CD4-positive, alpha-beta T cell treated with Interleukin-2 at 100 ng/mL for 4 hours (primary cell): ENCODE measurements at regions not wholly inside any gene's neighbourhood (a gene's known extent, or its start where the extent isn't known, plus 50 kb on each side); places are given as distances from the start of the nearest gene placed in this dataset.

ENCODE experiments used
- DNase-seq: peaks from one replicate; pipeline ENCODE4 v3.0.0-alpha.2; 2020; ENCODE audit warnings: low spot score

DNA sequence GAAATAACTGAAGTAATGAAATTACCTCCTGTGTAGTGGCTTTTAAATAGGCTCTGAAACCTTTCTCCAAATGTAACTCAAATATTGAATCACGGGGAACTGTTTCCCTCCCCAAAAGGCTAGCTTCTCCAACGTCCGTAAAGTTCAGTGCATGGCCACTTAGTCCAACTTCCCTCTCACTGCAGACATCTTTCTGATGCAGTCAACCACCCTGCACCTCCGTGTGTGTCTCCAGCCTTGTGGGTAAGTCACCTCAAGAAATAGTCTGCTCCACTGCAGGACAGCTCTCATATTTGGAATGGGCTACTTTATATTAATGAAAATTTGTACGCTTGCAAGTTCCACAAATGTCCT, 152.5 kb upstream of the CYRIA start:
- no peak for DNase-seq

DNA sequence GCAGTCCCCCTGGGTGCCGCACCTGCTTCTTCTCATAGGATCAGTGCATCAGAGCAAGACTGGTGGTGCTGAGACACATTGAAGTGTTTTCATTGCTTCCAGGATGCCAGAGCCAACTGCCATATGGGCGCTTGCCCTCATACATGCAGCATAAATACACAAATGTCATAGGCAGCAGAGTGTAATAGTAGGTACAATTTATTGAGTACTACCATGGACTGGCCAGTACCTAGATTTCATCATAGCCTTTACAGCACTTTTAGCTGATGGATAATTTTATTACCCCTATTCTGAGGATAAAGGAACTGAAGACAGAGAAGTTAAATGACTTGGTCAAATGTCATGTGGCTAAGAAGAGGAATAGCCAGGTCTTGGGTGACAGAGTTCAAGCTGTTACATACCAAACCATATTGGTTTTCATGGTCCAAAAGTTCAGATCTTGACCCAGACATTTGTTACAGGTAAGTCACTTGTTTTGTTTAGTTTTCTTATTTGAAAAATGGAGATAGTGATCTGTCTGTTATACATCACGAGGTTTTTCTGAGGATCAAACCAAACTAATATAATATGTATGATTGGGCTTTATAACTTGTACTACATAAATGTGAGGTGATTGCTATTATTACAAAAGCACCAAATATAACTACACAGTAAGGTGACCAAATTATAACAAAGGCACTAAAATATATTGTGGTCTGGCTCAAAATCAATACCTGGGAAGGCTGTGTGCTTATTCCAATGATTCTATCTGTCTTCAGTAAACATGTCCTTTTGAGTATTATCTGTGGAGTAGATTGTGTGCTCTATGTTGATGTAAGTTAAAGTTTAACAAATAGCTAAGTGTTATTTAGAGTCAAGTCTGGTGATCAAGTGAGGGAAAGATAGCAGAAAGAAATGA, 151.9 kb upstream of the CYRIA start:
- DNase-seq: no peak

DNA sequence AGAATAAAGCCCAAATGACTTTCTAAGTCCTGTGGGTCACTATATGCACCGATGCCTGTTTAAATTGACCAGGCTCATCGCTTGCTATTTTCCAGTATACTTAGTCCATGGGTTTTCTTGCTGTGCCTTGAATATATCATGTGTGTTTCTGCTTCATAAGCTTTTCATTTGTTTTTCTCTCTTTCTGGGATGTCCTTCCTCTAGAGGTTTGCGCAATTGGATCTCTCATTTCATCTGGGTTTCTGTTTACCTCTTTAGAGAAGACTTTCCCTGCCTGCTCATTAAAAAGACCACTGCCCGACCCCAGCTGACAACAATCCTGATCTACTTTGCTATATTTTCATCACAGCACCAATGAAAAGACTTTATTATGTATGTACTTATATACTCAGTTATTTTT, 150.9 kb upstream of the CYRIA start:
- no peak for DNase-seq

DNA sequence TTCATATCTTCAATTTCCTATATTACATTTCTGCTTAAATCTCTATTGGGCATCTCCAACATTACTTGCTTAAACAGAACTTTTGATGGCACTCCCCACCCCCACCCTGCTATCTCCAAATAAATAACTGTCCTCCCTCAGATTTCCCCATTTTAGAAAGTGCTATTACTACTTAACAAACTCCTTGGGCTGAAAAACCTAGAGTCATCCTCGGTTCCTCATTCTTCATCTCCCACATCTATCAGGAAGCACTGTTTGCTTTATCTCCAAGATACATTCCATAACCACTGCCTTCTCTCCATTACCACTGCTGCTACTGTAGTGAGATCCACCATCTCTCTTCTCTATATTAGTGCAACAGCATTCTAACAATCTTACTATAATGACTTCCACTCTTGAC, 150.4 kb upstream of the CYRIA start:
- no peak for DNase-seq

DNA sequence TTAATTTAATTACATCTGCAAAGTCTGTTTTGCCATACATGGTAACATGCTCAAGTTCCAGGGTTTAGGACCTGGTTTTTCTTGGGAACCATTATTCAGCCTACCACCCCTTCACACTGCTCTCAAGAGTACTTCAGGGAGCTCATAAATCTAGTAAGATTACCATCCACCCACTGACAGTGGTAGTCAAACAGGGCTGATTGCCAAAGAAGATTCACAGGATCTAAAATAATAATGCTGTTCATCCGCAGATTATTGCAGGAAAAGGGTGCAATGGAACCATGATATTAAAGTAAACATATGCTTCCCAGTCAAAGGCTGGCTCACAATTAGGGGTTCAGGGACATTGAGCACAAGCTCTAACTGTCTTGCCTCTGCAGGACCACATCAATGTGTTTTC, 148.0 kb upstream of the CYRIA start:
- no peak for DNase-seq

DNA sequence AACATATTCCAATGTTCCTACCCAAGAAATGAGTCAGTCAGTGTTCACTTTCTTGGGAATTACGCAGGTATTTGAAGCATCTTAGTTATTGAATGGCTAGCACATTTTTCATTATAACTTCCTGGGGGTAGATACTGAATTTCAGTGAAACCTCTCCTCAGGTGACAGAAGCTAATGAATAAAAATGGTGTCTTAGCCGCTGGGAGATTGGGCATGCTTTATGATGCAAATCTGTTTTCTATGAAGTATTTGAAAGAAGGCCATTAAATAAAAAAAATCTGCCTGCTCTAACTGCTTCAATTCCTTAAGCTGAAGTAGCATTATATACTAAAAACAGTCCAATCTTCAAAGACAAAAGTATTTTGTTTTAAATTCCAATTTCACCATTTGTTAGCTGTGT, 132.8 kb upstream of the CYRIA start:
- no peak for DNase-seq

DNA sequence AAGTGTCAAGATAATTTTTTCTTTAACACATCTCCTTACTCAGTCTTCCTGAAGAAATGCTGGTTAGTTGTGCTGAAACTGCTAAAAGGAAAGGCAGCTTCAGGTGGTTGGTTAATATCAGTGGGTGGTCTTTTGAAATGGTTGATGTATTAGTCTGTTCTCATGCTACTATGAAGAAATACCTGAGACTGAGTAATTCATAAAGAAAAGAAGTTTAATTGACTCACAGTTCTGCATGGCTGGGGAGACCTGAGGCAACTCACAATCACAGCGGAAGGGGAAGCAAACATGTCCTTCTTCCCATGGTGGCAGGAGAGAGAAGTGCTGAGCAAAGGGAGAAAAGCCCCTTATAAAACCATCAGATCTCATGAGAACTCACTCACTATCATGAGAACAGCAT, 125.9 kb upstream of the CYRIA start:
- DNase-seq: no peak

DNA sequence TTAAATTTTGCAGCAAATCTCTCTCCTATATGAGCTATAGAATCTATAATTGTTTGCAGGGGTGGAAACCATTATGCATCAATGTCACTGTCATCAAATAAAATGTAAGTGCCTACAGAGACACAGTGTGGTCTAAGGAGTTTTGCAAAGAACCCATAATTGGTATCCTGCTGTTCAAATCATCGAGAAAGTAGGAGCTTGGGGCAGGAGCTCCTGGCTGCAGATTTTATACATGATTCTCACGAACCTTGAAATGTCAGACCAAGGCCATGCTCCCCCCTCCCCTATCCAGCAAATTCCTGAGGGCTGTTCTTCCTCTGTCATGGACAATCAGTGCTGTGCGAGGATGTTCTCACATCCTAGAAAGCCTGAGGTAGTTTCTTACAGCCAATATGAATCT, 119.5 kb upstream of the CYRIA start:
- DNase-seq: no peak

DNA sequence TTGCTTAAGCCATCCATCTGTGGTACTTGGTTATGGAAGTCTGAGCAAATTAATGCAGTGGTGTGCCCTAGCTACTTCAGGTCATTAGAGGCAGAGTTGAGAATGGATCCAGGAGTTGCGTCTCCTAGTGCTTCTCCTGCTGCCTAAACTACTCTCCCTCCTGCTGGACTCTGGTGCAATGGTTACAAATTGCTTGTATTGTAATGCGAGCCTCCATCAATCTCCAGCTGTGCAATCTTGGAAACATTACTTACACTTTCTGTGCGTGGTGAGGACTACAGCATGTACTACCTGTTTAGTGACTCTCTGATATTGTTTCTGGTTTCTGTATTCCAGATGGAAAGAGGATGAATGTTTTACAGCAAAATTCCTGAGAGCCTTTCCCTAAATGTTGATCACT, 119.0 kb upstream of the CYRIA start:
- DNase-seq: no peak

DNA sequence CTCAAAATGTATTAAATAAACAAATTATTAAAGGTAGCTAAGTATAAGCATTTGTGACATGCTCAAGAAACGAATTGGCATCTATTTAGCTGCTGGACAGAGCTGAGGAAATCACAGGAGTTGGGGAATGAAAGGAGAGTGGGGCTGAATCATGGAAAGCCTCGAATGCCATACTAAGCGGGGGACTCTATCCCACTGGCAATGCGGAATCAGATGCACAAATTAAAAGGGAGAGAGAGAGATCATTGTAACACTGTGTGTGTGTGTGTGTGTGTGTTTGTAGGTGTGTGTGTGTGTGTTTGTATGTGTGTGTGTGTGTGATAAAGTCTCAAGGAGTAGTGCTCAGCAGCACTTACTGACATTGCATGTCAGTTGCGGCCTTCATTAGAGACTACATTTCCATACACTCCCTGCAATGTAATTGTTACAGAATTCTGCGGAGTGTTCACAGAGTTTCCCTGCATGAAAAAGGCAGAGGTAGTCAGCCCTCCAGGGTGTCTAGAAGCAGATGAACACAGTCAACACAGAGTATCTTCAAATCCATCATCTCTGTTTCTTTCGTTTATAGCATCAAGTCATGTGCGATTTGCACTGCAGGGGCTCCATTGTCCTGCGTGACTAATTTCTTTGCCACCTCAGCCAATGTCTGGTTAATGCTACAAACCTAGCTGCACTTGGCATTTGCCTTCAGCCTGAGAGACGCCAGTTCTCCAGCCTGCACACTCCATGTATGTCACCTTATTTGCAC, 111.7 kb upstream of the CYRIA start:
- no peak for DNase-seq

DNA sequence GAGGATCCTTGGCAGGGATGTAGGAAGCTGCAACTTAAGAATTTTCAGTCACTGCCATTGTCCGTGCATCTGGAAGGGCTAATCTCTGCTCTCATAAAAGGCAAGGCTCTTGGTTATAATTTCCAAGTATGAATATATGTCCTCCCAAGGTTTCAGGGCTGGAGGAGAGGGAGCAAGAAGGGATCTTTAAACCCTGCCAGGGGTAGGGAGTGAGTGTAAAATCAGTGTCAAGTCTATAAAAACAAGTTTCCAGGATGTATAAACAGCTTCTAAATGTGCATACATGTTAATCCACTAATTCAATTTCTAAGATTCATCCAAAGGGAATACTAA, 110.2 kb upstream of the CYRIA start:
- no peak for DNase-seq

DNA sequence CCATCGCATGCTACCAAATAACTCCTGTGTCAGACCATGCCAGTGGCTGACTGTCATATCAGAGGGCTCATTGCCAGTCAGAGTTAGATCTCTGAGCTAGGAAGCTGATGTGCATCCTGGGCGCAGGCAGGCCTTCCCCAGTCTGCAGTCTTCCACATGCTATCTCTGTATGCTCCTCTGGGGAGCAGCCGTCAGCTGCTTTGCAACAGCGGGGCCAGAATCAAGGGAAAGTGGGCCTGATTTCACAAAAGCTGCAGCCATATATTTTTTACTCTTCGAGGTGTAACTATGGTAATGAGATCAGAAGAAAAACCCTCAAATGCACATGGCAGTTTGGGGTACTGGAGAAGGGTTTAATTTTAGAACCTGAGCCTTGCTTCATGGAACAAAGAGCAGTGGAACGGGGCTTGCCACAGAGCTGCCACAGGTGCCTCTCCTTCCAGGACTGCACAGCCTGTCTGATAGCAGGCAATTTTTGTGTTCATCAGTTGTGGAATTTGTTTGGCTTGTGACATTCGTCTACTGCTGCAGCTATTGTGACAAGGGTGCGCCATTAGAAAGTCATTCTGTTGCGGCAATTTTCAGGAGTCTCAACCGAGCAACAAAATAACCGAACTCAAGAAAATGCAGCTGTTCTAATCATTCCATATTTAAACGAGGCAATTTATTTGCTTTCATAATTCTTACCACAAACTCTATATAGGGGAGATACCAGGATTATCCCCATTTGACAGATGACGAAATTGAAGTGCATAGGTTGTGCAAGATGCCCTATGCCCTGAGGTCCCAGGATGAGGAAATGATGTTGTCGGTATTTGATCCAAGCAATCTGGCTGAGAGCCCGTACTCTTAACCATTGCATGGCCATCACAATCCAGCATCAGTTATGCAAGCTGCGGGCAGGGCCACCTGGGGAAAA, 109.6 kb upstream of the CYRIA start:
- DNase-seq: no peak

DNA sequence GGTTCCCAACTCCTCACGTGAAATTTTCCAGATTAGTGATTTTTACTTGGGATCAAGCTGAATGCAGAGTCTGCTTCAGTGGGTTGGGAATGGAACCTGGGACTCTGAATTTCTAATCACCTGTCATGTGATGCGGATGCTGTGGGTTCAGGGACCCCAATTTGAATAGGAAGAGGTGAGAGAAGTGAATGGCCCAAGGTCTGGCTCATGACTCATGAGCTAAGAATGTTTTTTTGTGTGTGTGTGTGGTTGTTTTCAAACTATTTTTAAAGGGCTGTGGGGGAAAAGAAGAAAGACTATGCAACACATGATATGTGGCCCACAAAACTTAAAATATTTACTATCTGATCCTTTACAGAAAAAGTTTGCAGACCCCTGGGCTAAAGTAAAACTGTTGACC, 108.5 kb upstream of the CYRIA start:
- no peak for DNase-seq

DNA sequence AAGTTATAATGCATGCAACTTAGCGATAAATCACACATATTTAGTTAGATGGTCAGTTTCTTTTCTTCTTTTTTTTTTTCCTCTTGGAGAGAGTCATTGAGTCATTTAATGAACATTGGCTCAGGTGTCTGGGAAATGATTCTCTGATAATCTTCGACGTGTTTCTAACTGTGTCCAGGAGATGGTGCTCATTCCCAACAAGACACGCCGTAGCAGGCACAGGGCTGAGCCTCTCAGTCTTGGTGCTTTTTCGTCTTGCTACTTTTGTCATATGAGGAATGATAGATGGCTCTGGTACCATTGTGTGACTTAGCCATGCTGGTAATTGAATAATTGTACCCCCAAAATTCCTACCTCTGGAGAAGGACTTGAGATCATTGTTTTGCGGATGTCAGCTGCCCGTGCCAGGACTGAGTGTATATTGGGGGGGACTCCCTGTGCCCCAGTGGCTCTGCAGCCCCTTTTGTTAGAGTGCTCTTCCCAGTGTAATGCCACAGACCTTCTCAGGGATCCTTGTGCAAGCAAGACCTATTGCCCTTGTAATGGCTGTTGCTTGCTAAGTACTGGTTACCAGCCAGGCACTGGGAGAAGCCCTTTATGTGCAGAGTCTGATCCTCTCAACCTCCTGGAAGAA, 107.6 kb upstream of the CYRIA start:
- DNase-seq: no peak

DNA sequence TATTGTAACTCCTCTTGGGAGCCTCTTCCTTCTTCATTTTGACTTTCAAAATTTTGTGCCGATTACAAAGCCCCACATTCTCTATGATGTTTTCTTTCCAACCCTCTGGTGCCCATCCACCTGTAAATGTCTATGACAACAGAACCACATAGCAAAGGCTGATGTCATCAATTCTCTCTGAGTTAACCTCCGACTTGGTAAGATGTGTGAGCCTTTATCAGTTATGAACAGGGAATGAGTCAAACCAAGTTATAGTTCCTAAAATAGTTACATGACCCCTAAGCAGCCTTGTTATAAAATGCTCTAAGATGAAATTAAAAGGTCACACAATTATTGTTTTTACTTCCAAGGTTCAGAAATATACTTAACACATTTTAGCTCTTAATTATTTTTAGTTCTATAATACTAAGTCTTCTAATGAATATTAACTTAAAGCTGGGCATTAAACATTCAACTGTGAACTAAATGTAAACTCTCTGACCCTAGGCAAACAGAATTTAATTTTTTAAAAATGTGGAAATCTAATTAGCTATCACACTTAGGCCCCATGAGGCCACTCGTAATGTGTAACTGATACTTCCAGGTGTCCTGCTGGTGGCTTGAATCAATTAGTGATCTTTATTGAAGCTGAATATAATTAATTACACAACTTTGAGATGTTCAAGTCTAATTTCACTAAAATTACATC, 102.3 kb upstream of the CYRIA start:
- no peak for DNase-seq

DNA sequence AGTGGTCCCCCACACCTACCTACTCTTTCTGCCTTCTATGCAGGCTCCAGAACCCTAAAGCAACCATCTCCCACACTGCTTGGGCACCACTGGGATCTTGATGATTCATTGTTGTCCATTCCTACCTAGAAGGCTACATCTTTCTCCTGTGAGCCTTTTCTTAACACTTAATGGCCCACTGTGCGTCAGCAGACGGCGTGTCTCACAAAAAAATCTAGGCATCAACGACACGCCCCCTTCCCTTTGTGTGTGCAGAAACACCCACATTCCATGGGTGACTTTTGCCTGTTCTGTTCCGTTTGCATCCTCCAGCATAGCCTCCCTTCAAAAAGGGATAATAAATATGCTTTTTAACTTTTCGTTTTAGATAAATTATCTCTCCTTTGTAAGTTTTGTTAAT, 99.7 kb upstream of the CYRIA start:
- no peak for DNase-seq

DNA sequence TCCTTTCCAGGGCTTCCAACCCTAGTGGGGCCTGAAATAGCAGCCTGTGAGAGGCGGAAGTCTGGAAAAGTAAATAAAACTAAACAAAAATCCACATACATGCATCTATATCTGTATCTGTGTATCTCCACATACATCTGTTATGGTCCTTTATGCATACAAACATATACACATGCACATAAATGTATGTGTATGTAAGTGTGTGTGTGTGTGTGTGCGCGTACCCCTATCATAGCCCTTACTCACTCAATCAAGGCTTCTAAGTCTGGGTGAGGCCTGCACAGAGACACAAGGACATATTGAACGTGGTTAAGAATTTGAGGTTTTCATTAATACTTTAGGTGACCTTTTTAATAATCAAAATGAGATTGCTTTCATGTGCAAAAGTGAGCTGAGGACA, 98.9 kb upstream of the CYRIA start:
- DNase-seq: no peak

DNA sequence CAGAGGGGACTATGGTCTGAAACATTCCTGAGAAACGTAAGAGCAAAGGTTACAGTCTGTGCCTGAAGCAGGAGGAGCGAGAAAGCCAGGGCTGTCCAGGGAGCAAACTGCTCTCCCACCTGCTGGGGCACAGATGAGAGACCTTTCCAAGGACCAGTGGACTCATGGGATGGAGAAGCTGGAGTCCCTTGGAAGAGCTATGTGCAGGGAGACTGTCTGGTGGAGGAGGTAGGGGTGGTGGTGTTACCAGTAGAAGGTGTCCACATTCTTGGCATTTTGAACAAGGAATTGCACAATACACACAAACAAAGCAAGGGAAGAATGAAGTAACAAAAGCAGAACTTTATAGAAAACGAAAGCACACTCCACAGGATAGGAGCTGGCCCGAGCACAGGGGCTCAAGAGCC, 97.9 kb upstream of the CYRIA start:
- DNase-seq: no peak

DNA sequence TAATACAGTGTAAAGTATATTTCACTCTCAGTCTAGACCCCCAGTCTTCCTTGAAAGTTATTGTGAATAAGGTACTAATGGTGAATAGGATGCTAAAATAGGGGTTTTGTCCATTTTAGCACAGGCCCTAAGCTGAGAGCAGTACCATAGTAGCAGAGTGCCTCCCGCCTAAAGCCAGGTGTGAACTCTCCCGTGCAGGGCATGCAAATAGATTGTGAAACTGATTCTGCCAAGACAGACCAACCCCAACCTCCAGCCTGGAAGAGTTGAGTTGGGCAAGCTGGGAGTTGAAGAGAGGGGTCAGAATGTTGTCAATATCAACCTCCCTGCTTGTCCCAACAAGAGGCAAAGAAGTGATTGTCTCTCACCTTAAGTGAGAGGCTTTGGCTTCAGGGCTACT, 97.4 kb upstream of the CYRIA start:
- DNase-seq: no peak

DNA sequence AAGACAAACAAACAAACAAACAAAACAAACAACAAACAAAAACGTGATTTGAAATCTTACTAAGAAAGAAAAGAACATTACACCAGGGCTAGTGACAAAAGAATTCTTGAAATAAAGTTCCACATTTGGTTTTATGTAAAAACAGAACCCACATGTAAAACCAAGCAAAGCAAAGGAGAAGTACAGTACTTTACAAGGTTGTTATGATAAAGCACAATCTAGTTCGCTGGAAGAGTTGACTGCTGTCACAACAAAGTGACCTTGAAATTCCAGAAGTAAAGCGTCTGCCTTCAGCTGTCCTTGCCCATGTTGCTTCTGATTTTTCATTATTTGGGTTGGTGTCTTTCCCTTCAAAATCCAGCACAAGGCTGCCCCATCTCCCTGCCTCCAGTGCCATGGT, 94.8 kb upstream of the CYRIA start:
- no peak for DNase-seq

DNA sequence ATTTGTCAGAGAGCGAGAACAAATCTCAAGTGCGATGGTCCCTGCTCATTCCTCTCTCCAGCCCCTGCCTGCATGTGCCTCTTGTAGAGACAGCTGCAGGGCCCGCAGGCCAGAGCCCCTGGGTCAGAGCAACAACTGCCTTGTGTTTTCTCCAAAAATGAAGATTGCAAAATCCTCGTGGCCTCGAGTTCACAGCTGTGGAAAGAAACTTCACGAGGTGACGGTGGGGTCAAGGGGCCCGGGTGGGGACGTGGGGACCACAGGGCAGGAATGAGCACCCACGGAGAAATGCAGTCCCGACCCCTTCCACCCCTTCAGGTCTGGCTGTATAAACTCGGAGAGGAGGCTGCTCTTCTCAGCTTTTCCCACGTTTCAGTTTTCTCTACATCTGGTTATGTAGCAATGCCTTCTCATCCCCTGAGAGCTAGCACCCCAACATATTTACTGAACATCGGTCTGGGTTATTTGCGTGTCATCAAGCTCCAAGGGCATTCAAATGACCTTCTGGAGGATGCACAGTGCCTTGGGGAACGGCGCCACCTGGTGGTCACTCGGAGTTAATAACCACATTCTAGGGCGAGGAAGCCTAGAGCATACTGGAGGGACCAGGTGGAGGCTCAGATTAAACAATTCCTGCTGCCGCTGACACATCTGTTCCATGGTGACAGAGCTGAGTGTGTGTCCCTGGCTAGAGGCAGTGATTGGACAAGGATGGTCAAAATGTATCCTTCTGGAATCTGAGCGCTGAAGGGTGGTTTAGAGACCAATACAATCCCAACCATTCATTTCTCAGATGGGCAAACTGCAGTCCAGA, 91.4 kb upstream of the CYRIA start:
- DNase-seq: peak; percentile 48
